HG03066 (cell line): ENCODE measurements at regions not wholly inside any gene's neighbourhood (a gene's known extent, or its start where the extent isn't known, plus 50 kb on each side); places are given as distances from the start of the nearest gene placed in this dataset.
"Not testable (repeated sequence)": the region's sequence is repeated elsewhere in the genome, so short reads cannot be mapped to it uniquely, and the experiment has no call there.

ENCODE experiments used
- ATAC-seq: cut with Tn5 transposase; IDR thresholded peaks from one replicate; pipeline ENCODE4 v1.9.1; 2021; ENCODE audit warnings: low read depth; ENCODE audit not compliant: unreplicated experiment

DNA sequence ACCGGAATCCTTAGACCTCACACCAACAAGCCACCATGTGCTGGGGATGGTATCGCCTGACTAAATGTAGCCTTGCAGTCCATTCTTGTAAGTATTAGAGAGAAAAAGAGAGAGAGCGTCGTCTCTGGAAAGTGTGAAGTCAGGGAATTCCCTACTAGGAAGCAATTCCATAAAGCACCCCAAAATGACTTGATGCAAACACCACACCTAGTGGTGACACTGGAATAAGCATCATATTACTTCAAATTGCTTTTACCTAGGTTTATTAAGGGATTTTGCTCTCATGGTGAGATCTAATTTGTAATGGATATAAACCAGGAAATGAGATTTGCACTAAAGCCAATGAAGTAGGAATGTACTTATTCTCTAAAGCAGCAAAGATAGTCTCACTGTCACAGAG, 111.4 kb upstream of the METTL9 start:
- ATAC-seq = not testable (repeated sequence)

DNA sequence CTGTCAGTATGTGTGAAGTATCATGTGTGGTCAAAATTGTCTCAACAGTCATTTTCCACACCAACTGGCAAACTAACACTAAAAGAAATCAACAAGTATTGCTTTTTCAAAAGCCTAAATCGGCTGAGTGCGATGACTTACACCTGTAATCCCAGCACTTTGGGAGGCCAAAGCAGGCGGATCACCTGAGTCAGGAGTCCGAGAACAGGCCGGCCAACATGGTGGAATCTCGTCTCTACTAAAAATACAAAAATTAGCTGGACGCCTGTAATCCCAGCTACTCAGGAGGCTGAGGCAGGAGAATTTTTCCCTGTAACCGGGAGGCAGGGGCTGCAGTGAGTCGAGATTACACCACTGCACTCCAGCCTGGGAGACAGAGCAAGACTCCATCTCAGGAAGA, 100.3 kb upstream of the METTL9 start:
- not testable (repeated sequence) for ATAC-seq

DNA sequence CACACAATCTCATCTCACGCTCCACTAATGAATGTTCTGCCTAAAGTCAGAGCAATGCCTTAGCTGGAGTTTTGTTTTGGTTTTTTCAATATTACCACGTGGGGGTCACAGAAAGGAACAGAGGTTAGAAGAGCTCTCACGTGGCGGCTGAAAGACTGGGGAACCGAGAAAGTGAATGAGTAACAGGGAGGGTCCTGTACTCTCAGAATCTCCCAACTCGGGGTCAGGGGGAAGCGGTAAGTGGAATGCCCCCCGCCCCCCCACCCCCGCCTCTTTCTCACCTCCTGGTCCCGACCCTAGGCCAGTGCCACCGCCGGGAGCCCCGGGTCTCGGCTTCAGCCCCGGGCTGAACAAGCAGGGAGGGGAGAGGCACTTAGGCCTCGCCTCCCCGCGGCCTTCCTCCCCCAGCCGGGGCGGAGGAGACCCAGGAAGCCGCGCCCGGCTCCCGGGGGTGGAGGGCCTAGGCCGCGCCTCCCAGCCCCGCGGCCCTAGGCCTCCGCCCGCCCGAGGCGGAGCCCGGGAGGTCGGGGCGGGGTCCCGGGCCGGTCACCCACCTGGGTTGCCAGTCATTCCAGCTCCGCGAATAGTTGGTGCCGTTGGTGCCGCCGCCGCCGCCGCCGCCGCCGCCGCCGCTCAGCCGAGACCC, 98.0 kb upstream of the METTL9 start:
- peak; percentile 53 for ATAC-seq

DNA sequence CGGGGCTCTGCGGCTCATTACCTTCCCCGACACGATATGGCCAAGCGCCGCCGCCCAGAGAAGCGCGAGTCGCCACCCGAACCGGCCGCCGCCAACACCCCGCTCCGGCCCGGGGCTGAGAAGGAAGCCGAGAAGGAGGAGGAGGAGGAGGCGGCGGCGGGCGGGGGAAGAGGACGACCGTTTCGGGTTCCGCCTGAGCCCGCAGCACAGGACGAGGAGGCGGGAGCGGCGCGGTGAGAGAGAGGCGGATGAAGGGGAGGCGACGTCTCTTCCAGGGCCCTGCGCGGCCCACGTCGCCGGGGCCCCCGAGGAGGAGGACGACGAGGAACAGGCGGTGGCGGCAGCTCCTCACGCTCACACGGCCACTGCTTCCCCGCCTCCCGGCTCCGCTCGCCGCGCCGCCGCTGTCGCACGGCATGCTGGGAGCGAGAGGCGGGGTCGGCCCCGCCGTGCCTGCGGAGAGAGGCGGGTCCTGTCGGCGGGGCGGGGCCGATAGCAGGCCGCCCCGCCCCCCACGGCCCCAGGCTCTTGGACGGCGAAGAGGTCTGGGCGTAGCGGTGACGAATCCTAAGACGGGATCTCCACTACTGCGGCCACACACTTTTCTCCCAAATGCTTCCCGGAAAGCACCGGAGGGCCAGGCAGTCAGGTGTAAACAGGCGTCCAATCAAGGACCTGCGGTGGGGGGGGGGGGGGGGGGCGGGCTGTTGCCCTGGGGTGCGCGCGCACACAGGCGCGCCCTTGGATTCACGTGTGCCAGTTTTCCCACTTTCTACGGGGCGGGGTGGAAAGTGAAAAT, 97.3 kb upstream of the METTL9 start:
- ATAC-seq = peak; percentile 58

DNA sequence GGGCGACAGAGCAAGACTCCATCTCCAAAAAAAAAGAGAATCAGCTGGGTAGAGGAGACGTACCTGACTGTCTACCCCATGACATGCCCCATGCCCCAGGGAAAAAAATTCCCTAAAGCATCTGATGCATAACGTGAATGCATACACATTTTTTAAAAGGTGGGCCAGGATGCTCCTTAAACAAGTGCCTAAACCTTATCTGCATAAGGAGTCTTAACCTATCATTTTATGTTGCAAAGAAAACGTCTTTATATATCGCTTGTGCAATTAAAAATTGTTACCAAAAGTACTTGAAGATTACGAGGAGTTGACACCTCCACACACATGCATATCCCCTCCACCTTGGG, 95.8 kb upstream of the METTL9 start:
- ATAC-seq = not testable (repeated sequence)

DNA sequence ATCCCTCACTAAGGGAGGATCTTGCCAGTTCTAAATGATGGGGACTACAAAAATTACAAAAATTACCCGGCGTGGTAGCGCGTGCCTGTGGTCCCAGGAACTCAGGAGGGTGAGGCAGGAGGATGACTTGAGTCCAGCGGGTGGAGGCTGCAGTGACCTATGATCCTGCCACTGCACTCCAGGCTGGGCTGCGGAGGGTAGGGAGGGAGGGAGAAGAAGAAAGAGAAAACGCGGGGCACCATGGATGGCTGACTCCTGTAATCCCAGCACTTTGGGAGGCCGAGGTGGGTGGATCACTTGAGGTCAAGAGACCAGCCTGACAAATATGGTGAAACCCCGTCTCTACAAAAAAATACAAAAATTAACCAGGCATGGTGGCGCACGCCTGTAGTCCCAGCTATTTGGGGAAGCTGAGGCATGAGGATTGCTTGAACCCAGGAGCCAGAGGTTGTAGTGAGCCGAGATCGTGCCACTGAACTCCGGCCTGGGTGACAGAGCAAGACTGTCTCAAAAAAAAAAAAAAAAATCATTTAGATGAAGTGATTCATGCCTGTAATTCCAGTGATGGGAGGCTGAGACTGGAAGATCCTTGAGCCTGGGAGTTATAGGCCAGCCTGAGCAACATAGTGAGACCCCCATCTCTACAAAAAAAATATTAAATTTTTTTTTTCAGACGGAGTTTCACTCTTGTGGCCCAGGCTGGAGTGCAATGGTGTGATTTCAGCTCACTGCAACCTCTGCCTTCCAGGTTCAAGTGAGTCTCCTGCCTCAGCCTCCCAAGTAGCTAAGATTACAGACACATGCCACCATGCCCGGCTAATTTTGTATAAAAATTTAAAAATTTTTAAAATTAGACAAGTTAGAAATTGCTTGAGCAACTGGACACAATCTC, 95.2 kb upstream of the METTL9 start:
- not testable (repeated sequence) for ATAC-seq

DNA sequence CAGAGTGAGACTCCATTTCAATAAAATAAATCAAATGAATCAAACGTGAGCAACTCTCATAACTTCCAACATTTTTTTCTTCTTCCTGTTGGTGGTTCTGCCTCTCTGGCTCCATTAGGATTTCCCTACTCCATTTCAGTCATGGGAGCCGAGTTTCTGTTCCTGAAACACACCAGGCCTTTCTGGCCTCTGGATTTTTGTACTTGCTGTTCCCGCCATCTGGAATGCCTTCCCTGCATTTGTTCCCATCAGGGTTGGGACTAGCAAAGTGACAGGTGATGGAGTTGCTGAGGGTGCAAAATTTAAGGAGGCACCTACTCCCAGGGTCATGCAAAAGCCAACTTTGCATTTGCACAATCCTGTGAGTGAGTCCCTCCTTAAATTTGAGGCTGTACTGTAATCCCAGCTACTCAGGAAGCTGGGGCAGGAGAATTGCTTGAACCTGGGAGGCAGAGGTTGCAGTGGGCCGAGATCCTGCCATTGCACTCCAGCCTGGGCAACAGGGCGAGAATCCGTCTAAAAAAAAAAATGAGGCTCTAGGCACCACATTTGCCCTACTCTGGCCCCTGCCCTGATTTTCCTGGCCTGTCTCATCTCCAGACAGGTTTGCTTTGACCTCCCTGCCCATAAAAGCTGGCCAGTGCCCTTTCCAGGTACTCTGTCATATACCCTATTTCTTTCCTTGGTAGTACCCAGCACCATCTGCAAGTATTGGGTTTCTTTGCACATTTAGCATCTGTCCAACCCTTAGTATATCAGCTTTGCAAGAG, 93.4 kb upstream of the METTL9 start:
- not testable (repeated sequence) for ATAC-seq

DNA sequence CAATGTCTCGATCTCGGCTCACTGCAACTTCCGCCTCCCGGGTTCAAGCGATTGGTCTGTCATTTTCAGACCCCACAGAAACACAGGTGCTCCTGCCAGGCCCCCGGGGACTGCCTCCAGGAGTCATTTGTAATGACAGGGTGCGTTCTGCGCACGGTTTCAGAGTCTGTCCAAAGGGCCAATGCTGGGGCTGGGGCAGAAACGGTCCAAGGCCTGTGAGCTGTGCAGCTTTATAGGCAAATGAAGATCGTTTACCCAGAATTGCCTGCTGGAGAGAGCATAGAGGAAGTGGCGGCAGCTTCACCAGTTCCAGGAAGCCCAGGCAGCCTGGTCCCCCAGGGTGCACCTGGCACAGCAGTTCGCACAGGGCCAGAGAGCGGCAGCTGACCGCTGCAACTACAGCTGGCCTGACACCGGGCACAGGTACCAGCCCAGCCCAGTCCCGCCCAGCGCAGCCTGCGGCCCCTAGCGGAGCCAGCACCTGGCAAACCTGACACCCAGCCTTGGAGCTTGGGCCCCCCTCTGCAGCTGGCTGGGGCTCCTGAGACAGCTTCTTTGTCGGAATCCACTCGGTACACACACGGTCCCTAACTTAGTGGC, 92.4 kb upstream of the METTL9 start:
- ATAC-seq = peak; percentile 49

DNA sequence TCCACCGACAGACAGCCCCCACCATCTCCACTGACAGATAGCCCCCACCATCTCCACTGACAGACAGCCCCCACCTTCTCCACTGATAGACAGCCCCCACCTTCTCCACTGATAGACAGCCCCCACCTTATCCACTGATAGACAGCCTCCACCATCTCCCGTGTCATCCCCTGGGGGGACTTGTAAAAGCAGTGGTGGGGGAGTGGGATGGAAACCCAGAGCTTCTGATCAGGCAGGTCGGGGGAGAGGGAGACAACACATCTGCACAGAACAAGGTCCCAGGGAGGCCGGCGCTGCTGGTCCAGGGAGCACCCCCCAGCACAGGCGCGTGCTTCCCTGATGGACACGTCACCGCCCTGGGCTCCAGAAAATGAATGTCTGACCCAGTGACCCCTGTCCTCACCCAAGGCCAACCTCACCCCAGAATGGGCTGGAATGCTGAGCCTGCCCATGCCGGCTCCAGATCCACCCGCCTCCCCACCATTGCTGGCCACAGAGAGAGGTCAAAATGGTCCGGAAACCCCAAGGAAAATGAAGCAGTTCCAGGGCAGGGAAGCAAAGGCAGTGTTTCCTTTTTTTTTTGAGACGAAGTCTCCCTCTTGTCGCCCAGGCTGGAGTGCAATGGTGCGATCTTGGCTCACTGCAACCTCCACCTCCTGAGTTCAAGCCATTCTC, 91.6 kb upstream of the METTL9 start:
- ATAC-seq = not testable (repeated sequence)

DNA sequence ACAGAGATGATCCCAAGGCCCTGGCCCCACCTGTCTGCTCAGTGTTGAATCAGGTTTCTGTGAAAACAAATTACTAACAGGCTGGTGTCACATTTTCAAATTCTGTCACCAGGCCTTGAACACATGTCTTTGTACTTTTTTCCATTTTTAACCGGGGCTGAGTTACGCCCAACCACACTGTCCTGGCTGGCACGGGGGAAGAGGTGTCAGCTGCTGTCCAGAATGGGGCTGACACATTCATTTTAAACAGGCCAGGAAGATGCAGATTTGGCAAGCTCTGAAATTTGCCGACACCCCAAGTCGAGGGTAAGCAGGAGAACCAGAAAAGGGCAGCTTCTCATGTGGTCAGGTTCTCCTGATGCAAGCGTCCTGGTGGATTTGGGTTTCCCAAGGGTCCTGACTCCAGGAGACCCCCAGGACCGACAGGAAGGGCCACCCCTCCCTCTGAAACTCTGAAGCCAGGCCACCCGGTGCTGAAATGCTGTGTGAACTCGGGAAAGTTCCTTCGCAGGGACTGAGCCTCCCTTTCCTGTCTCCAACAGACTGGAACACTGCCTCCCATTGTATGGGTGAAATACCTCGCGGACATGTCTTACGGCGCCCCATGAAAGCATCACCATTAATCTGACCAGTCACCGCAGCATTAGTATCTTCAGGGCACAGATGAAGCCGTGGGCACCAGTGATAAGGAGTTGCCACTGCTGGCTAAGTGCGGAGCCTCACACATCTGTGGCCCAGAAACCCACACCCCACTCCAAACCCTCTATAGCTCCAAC, 90.5 kb upstream of the METTL9 start:
- ATAC-seq = not testable (repeated sequence)

DNA sequence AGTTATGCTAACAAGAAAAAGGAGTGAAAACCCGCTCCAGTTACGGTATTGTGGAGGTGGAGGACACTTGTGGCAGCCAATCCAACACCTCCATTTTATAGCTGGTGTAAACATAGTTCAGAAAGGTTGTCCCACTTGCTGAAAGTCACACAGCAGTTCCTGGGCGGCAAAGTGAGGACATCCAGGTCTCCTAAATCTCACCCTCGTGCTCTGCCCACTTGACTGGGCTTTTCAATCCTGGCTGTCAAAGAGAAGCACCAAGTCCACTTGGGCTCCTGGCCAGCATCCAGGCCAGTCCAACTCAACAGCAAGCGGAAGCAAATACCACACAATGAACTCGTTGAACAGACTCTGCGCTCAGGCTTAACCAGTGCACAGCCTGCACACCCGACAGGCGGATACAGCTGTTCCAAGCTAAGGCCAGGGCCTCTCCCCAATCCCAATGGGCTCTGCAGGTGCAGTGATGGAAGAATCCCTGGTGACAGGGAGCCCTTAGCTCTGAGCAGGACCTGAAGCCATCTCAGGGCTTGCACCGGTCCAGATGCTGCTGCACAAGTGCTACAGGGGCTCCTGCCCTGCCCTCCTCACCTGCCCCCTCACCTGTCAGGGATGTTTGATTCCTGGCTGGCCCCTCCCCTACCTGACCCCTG, 89.8 kb upstream of the METTL9 start:
- ATAC-seq = not testable (repeated sequence)

DNA sequence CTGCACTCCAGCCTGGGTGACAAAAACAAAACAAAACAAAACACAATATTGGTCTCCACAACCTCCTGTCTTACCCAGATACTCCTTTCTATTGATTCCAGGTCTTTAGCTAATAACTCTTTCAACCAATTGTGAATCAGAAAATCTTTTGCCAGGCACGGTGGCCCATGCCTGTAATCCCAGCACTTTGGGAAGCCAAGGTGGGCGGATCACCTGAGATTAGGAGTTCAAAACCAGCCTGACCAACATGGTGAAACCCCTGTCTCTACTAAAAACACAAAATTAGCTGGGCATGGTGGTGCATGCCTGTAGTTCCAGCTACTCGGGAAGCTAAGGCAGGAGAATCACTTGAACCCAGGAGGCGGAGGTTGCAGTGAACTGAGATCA, 88.5 kb upstream of the METTL9 start:
- ATAC-seq = not testable (repeated sequence)

DNA sequence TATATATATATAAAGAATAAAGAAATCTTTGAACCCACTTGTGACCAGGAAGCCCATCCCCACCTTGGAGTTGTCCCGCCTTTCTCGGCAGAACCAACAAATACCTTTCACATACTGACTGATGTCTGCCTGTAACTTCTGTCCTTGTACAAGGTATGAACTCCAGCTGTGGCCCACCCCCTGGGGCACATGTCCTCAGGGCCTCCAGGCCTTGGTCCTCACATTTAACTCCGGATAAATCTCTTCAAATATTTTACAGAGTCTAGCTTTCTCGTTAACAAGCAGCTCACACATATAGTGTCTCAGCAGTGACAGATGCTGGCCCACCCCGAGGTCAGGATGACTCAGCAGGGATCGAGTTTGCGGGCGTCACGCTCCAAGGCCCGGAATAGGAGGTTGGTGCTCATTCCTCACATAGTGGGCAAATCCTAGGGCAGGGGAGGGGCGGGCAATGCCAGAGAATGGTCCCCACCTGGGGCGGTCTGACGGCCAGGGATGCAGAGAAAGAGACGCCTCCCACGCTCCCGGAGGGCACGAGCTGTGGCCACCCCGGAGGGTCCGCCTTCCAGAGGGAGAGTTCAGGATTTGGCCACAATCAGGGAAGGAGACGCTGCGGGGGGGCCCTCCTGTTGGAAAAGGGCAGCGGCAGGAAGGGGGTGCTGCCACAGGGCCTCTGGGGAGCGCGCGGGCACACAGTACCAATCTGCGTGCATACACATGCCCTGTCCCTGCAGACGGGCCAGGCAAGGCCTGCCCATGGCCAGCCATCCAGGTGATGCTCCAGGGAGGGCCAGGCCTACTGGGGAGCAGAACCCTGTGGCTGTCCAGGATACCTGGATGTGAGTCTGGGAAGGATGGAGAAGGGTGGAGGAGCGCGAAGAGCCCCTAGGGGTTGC, 87.8 kb upstream of the METTL9 start:
- not testable (repeated sequence) for ATAC-seq

DNA sequence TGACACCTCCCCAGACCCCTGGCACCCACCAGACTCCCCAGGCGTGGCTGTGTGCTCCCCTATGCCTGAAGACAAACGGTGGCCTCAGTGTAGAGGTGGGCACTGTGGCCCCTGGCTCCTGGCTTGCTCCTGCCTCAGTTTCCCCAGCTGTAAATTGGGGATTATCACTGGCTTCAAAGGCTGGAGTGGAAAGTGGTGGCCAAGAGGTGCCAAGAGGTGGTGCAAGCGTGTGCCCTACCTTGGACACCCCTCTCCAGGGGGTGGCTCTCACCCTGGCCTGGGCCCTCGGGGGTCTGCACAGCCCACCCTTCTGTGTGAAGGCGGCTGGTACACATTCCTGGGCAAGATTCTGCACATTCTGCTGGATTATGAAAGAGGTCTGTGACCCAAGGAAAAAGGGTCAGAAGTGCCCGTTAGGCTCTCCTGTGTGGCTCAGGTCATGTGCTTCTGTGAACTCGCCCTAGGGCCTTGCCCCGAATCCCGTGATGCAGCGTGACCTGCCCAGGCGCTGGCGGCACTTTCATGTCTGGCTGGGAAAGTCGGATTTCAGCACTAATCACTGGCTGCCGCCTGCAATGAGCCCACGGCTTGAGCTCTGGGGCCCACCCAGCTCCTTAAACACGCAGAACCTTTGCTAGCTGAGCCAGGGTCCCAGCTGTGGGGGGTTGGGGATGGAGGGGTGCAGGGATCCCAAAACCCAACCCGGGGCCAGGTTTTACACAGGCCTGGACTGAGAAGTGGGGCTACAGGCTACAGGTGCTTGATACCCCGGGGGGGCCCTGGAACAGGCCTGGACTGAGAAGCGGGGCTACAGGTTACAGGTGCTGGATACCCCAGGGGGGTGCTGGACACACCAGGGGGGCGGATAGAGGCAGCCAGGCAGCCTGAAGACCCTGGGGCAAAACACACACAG, 86.8 kb upstream of the METTL9 start:
- ATAC-seq = not testable (repeated sequence)

DNA sequence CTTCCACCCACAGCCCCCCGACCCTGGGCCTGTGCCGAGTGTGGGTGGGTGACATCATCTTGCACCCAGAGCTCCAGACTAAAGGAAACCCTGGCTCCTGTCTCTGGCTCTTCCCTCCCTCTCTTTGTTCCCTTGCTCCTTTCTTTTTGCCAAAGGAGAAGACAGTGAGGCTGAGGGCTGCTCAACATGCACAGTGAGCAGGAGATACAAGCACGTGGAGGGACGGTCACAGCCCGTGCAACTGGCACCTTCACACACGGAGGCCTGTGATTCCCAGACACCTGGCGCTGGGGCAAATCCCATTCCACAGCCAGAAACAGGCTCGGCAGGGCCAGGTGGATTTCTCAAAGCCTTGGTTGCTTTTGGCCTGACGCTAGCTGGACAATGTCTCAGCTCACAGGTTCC, 86.0 kb upstream of the METTL9 start:
- ATAC-seq = not testable (repeated sequence)

DNA sequence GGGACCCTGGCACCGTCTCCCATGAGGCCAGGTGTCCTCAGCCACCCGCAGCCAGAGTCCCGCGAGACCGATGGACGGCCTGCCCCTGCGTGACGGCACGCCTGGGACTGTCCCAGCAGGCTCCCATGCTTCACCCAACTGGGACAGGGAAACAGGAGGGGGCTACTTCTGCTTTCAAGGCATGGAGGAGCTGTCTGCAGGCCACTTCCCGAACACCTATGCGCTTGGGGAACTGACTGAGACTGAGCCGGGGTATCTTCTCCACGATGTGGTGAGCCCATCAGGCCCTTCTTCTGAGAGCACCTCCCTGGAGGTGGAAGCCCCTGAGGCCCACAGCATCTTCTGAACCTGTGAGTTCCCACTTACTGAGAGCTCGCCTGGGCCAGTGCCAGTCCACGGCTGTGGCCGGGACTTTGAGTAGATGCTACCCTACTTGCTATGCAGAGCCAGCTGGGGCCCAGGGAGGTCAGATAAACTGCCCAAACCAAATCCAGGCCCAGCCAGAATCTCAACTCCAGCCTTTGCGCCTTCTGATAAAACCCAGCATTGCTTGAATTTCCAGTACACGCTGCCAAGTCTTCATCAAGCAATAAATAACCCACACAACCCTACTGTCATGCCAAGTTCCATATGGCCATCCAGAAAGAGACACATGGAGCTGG, 85.4 kb upstream of the METTL9 start:
- not testable (repeated sequence) for ATAC-seq
